HG03103 (cell line): ENCODE measurements at regions not wholly inside any gene's neighbourhood (a gene's known extent, or its start where the extent isn't known, plus 50 kb on each side); places are given as distances from the start of the nearest gene placed in this dataset.
"Not testable (repeated sequence)": the region's sequence is repeated elsewhere in the genome, so short reads cannot be mapped to it uniquely, and the experiment has no call there.

ENCODE experiments used
- ATAC-seq: cut with Tn5 transposase; IDR thresholded peaks from one replicate; pipeline ENCODE4 v1.9.1; 2021; ENCODE audit warnings: low read depth; ENCODE audit not compliant: unreplicated experiment

- ATAC-seq, result no peak
Measured at GRCh38 chr5:60143942-60144549, 250.5 kb upstream of the PDE4D start.

DNA sequence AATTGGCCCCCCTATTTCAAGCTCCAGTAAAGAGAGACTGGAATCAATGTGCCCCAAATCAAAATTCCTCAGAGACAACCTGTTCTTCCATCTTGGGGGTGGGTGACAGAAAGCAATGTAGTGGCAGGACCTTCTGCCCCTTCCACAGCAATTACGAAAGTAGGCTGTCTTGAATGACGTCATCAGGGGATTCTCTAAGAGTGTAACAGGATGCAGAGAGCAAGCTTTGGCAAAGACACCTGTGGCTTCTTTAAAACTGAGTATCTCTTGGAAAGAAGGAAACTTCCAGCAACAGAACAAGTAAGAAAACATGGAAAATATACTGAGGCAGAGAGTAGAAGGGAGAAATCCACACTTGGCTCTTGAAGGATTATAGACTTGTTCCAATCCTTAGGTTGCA is 247.6 kb upstream of the PDE4D start:
- ATAC-seq, result no peak

DNA sequence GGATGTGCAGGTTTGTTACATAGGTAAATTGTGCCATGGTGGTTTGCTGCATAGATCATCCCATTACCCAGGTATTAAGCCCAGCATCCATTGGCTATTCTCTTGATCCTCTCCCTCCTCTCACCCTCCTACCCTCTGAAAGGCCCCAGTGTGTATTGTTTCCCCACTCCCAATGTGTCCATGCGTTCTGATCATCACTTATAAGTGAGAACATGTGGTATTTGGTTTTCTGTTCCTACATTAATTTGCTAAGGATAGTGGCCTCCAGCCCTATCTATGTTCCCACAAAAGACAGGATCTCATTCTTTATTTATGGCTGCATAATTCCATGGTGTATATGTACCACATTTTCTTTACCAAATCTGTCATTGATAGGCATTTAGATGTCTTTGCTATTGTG is 243.3 kb upstream of the PDE4D start:
- no peak for ATAC-seq

DNA sequence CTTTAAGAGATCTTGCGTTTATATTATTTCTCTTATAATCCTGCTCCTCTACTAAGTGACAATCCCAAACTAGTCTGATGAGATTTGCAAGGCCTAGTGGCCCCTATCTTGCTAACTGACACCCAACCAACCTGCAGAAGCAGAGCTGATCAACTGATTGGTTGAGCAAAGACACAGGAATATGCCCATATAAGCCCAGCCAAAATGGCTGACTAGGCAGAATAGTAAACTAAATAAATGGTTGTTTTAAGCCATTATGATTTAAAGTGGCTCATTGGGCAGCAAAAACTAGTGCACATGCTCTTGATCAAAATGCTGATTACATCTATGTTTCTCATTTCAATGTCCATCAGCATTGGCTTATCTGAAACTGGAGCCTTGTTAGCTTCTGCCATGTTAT is 238.0 kb upstream of the PDE4D start:
- ATAC-seq, result no peak

DNA sequence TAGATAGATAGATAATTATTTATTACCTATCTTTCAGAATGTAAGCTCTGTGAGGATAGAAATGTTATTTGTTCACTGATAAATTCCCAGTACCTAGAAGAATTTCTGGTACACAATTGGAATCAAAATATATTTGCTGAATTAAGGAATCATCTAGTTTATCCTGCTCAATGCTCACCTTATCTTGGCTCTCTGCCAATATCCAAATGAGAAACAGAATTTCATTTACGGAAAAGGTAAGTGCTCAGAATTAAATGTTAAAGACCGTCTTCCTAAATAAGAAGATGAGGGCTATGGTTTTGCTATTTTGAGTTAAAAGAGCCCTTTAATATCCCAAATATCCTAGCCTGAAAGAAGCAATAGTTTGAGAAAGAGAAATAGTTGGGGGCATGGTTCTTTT is 232.1 kb upstream of the PDE4D start:
- no peak for ATAC-seq

- ATAC-seq, result no peak
Measured at GRCh38 chr5:60102961-60103693, 209.6 kb upstream of the PDE4D start.

GRCh38 chr5:60101573-60101972 is 208.0 kb upstream of the PDE4D start:
- ATAC-seq, result no peak

DNA sequence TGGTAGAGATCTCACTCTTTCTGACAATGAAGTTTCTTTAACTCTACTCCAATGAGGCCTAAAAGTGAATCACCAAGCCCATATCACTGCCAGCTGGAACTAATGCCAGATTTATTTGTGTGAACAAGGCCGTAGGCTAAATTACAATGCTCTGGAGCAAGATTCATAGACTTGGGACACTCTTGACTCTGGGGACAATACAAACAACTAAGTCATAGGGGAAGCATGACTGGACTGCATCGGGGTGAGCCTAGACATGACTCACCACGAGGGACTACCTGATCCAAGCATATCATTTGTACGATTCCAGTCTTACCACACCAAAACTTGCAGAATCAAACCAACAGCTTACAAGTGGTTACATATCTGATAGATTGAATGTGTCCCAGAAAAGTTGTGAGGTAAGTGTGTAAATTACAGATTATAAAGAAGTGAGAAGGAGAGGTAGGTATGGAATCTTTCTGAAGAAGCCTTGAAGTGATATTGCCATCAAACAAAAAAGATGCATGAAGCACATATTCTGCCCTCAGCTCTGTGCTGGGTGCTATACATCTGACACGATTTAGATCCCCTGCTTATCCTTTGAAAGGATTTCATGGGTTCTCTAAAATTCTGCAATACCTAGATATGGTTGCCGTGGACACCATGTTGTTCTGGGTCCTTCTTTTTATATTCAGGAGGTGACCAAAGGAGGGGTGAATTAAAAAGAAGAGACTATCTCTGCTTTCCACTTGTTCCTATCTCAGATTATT is 199.3 kb upstream of the PDE4D start:
- ATAC-seq, result no peak

DNA sequence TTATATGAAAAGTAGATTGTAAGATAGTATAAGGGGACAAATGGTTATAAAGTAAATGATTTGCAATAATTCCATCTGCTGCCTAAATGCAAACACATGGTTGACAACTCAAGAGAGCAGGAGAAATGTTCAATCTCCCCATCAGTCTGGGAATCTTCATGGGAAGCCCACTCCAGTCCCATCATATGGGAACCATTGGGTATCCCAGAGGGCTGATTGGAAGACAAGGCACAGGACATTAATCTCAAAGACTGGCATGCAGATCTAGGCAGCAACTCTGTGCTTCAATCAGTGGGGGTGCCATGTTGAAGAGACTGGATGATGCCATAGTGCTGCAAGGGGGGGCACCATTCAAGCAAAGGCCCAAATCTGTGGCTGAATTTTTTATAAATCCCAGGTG is 193.1 kb upstream of the PDE4D start:
- no peak for ATAC-seq

DNA sequence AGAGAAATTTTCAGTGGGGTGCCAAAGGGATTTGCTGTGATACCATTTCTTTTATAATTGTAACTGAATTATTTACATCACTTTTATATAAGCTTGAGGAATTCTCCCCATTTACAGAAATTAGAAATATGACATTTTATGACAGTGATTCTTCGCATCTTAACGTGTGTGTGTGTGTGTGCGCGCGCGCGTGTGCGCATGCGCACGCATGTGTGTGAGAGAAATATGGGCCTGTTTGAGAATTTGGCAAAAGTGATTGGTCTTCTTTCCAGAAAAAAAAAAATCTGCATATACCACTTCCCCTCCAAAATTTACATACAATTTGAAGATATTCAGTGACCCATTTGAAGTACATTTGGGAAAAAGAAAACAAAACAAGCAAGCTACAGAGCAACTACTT is 190.7 kb upstream of the PDE4D start:
- no peak for ATAC-seq

DNA sequence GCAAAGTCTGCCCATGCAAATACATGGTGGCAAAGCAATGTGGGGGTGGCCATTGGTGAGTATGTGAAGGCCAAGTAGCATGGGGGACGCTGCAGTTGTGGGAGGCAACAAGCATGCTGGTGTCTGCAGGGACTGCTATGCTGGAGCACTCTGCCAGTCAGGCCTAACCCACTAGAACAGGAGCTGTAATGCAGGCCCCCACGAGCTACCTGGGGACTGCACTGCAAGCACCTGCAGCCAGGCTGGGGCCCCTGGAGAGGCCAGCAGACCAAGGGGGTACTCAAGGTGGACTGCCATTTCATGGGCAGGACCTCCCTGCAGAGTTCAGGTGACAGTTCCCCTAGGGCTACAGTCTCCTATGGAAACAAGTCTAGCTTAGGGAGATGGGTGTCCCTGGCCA is 183.8 kb upstream of the PDE4D start:
- ATAC-seq, result no peak

- no peak for ATAC-seq
Measured at GRCh38 chr5:60076746-60077145, 183.2 kb upstream of the PDE4D start.

GRCh38 chr5:60066502-60066901 is 173.0 kb upstream of the PDE4D start:
- ATAC-seq, result no peak

GRCh38 chr5:60060389-60060788 is 166.9 kb upstream of the PDE4D start:
- no peak for ATAC-seq

- no peak for ATAC-seq
Measured at GRCh38 chr5:60056191-60056590, 162.7 kb upstream of the PDE4D start.

DNA sequence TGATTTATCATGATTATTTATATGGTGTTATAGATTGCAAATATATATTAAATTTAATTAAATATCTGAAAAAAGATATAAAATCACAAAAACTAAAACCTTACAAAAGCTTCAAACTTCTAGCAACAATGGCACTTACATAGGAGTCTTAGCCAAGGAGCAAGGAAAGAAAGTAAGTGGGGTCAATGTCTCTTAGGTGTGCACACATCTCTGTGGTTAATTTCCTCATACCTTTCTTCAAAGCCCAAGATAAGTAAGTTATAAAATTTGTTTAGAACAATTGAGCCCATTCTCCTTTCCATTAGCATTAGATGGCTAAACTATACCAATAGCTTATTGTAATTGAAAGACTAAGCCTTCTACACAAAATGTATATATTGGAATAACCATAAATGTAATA is 161.6 kb upstream of the PDE4D start:
- ATAC-seq, result no peak

- not testable (repeated sequence) for ATAC-seq
Measured at GRCh38 chr5:60041996-60042664, 148.6 kb upstream of the PDE4D start.

GRCh38 chr5:60041508-60041907 is 148.0 kb upstream of the PDE4D start:
- ATAC-seq, result not testable (repeated sequence)

DNA sequence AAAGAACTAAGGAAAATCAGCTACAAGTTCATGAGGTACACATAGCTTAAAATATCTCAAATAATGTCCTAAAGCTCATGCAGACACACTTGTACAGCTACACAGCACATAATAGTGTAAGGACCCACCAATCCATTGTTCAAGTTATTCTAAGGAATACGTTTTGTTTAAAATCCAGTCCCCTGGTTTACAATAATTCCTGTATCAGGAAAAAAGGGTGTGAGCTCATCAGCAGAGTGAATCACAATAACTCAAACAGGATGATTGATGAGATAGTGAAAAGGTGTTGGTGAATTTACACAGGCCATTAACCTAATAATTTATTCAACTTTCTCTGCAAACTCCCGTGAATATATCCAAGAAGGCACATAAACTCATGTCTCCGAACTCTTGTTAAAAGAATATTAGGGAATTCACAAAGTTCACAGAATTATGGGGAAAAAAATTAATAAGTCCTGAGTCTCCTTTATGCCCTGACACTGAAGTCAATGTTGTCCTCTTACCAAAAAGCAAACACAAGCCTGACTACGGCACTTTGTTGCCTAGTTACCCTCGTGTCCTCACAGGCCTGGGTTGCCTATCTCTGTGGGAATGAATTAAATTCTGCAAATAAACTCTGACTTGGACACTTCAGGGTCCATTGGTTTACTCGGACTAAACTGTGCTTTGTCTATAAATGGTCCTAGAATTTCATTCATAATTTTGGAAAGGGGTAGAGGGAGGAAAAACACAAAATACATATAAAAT is 142.8 kb upstream of the PDE4D start:
- ATAC-seq, result no peak

- ATAC-seq, result no peak
Measured at GRCh38 chr5:60026161-60026560, 132.6 kb upstream of the PDE4D start.

DNA sequence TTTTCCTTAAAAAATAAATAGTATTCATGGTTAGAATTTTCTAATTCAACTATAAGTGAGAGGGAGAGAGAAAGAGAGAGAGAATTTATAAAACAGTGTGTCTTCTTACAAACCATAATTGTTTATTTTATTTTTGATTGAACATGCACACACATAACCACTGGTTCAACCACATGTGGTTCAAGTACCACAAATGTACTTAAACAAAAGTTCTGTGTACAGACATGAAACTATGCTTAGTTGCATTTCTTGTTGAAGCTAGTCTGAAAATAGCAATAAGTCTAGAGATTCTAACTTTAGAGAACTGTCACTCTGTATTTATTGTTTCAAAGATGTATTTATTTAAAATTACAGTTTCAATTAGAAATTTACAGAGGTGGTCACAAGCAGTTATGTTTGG is 130.6 kb upstream of the PDE4D start:
- ATAC-seq, result no peak
